K562 (cell line): ENCODE measurements at regions not wholly inside any gene's neighbourhood (a gene's known extent, or its start where the extent isn't known, plus 50 kb on each side); places are given as distances from the start of the nearest gene placed in this dataset.

Source experiments
- CBFA2T3 ChIP-seq: fragments of 450-650 bp; IDR thresholded peaks from 2 replicates; pipeline ENCODE4 v1.6.1; 2017
- FOXJ2 ChIP-seq: fragments of 200-800 bp; sonication (Bioruptor generic); IDR thresholded peaks from 2 replicates; pipeline ENCODE4 v1.6.1; 2016; ENCODE audit warnings: missing genetic modification characterization, missing compliant biosample characterization
- FOXK1 ChIP-seq: sonication (generic); formaldehyde crosslinking; IDR thresholded peaks from 2 replicates; pipeline ENCODE4 v1.8.0; 2022; ENCODE audit warnings: missing genetic modification reagents, mild to moderate bottlenecking, borderline replicate concordance
- KLF13 ChIP-seq: fragments of 450-650 bp; IDR thresholded peaks from 2 replicates; pipeline ENCODE4 v1.6.1; 2016; ENCODE audit warnings: missing genetic modification characterization, low read depth, mild to moderate bottlenecking, missing compliant biosample characterization, moderate library complexity, borderline replicate concordance
- MEF2D ChIP-seq: conservative IDR thresholded peaks from 2 replicates; pipeline ENCODE4 v1.6.1; 2016; ENCODE audit warnings: low read depth, missing genetic modification characterization, missing compliant biosample characterization
- RFX7 ChIP-seq: fragments of 250-450 bp; sonication (Bioruptor Pico); IDR thresholded peaks from 2 replicates; pipeline ENCODE4 v1.5.1; 2021; ENCODE audit warnings: mild to moderate bottlenecking
- TAF7 ChIP-seq: fragments of 450-650 bp; IDR thresholded peaks from 2 replicates; pipeline ENCODE4 v1.6.1; 2016; ENCODE audit warnings: missing genetic modification characterization, missing compliant biosample characterization
- ZBTB17 ChIP-seq: fragments of 450-650 bp; formaldehyde crosslinking; IDR thresholded peaks from 2 replicates; pipeline ENCODE4 v1.4.0; 2020; ENCODE audit warnings: mild to moderate bottlenecking
- ZNF134 ChIP-seq: fragments of 250-450 bp; sonication (Bioruptor Pico); conservative IDR thresholded peaks from 2 replicates; pipeline ENCODE4 v1.4.0; 2020
- ZNF347 ChIP-seq: fragments of 450-650 bp; formaldehyde crosslinking; IDR thresholded peaks from 2 replicates; pipeline ENCODE4 v1.4.0; 2020; ENCODE audit warnings: low read depth, mild to moderate bottlenecking, moderate library complexity
- ZNF436 ChIP-seq: fragments of 250-450, 450-650 bp; sonication (Bioruptor Pico); formaldehyde crosslinking; IDR thresholded peaks from 2 replicates; pipeline ENCODE4 v1.7.0; 2020; ENCODE audit warnings: mild to moderate bottlenecking
- ZNF584 ChIP-seq: fragments of 200-800 bp; sonication (Bioruptor generic); IDR thresholded peaks from 2 replicates; pipeline ENCODE4 v1.6.1; 2016; ENCODE audit warnings: low read depth, mild to moderate bottlenecking, missing genetic modification characterization, missing compliant biosample characterization
- ZNF707 ChIP-seq: fragments of 250-450 bp; sonication (Bioruptor Pico); conservative IDR thresholded peaks from 2 replicates; pipeline ENCODE4 v1.8.0; 2022; ENCODE audit warnings: inconsistent platforms, mild to moderate bottlenecking, moderate library complexity
- TF ChIP-seq, protein P1 (sequence below), 2 experiments: fragments of 250-450 bp in 1 of 2; fragments of 450-650 bp in 1 of 2; sonication (Bioruptor Pico) in 1 of 2; IDR thresholded peaks; 2 replicates each; pipeline versions ENCODE4 v1.6.1 to v1.8.0; 2016 to 2021; ENCODE audit warnings: mild to moderate bottlenecking in 2 of 2, moderate library complexity in 2 of 2, missing compliant biosample characterization in 1 of 2, missing genetic modification characterization in 1 of 2
- TF ChIP-seq, protein P2 (sequence below): fragments of 250-450 bp; sonication (Bioruptor Pico); IDR thresholded peaks from 2 replicates; pipeline ENCODE4 v1.4.0; 2020; ENCODE audit warnings: mild to moderate bottlenecking
- TF ChIP-seq, protein P3 (sequence below): fragments of 250-450 bp; sonication (Bioruptor Pico); IDR thresholded peaks from 2 replicates; pipeline ENCODE4 v1.4.0; 2020; ENCODE audit warnings: mild to moderate bottlenecking, moderate library complexity
- TF ChIP-seq, protein P4 (sequence below): fragments of 450-650 bp; formaldehyde crosslinking; IDR thresholded peaks from 2 replicates; pipeline ENCODE4 v1.4.0; 2022; ENCODE audit warnings: missing genetic modification characterization
- TF ChIP-seq, protein P5 (sequence below): fragments of 450-650 bp; conservative IDR thresholded peaks from 2 replicates; pipeline ENCODE4 v1.6.1; 2016; ENCODE audit warnings: missing genetic modification characterization, low read depth, mild to moderate bottlenecking, control low read depth, missing compliant biosample characterization
- TF ChIP-seq, protein P6 (sequence below): fragments of 250-450 bp; sonication (Bioruptor Pico); IDR thresholded peaks from 2 replicates; pipeline ENCODE4 v1.8.0; 2022; ENCODE audit warnings: inconsistent platforms

DNA sequence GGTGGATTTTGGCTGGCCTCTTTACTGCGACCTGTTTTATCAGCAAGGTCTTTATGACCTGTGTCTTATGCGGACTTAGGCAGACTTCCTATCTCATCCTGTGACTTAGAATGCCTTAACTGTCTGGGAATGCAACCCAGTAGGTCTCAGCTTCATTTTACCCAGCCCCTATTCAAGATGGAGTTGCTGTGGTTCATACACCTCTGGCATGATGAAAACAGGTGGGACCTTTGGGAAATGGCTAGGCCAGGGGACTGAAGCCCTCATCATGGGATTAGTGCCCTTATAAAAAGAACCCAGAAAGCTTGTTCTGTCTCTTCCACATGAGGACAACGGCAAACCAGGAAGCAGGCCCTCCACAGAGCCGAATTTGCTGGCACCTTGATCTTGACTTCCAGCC is 172.1 kb upstream of the MYO3A start (continued):
- TF ChIP-seq, protein P1, sequence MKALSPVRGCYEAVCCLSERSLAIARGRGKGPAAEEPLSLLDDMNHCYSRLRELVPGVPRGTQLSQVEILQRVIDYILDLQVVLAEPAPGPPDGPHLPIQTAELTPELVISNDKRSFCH (CRISPR knock-in tag; IDR thresholded peaks at IDR 0.05), result no peak
- TF ChIP-seq, protein P1 (tag; IDR thresholded peaks at IDR 0.05), result peak; percentile 80
- no peak for TF ChIP-seq ZNF347
- TF ChIP-seq ZNF134 (CRISPR knock-in tag), result 0 out of 2 replicates have a peak, but pooled peaks have one; percentile 32
- peak; percentile 72 for TF ChIP-seq MEF2D (tag)
- TF ChIP-seq, protein P2, sequence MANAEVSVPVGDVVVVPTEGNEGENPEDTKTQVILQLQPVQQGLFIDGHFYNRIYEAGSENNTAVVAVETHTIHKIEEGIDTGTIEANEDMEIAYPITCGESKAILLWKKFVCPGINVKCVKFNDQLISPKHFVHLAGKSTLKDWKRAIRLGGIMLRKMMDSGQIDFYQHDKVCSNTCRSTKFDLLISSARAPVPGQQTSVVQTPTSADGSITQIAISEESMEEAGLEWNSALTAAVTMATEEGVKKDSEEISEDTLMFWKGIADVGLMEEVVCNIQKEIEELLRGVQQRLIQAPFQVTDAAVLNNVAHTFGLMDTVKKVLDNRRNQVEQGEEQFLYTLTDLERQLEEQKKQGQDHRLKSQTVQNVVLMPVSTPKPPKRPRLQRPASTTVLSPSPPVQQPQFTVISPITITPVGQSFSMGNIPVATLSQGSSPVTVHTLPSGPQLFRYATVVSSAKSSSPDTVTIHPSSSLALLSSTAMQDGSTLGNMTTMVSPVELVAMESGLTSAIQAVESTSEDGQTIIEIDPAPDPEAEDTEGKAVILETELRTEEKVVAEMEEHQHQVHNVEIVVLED, result peak; percentile 42; the same call in 1 of the 2 replicates
- TF ChIP-seq ZNF436 (CRISPR knock-in tag), result no peak
- peak; percentile 72 for TF ChIP-seq TAF7 (tag)
- peak; percentile 89 for TF ChIP-seq ZNF584
- TF ChIP-seq FOXJ2 (tag), result no peak
- TF ChIP-seq, protein P3, sequence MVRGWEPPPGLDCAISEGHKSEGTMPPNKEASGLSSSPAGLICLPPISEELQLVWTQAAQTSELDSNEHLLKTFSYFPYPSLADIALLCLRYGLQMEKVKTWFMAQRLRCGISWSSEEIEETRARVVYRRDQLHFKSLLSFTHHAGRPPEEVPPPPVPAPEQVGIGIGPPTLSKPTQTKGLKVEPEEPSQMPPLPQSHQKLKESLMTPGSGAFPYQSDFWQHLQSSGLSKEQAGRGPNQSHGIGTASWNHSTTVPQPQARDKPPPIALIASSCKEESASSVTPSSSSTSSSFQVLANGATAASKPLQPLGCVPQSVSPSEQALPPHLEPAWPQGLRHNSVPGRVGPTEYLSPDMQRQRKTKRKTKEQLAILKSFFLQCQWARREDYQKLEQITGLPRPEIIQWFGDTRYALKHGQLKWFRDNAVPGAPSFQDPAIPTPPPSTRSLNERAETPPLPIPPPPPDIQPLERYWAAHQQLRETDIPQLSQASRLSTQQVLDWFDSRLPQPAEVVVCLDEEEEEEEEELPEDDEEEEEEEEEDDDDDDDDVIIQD (CRISPR knock-in tag), result peak; percentile 87; the same call in 1 of the 2 replicates
- no peak for TF ChIP-seq FOXK1 (CRISPR knock-in tag)
- TF ChIP-seq ZBTB17, result peak; percentile 73
- 0 out of 2 replicates have a peak, but pooled peaks have one; percentile 46 for TF ChIP-seq ZNF707 (CRISPR knock-in tag)
- TF ChIP-seq, protein P4, sequence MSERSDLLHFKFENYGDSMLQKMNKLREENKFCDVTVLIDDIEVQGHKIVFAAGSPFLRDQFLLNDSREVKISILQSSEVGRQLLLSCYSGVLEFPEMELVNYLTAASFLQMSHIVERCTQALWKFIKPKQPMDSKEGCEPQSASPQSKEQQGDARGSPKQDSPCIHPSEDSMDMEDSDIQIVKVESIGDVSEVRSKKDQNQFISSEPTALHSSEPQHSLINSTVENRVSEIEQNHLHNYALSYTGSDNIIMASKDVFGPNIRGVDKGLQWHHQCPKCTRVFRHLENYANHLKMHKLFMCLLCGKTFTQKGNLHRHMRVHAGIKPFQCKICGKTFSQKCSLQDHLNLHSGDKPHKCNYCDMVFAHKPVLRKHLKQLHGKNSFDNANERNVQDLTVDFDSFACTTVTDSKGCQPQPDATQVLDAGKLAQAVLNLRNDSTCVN (CRISPR knock-in tag), result peak; percentile 70; the same call in 1 of the 2 replicates
- TF ChIP-seq, protein P5, sequence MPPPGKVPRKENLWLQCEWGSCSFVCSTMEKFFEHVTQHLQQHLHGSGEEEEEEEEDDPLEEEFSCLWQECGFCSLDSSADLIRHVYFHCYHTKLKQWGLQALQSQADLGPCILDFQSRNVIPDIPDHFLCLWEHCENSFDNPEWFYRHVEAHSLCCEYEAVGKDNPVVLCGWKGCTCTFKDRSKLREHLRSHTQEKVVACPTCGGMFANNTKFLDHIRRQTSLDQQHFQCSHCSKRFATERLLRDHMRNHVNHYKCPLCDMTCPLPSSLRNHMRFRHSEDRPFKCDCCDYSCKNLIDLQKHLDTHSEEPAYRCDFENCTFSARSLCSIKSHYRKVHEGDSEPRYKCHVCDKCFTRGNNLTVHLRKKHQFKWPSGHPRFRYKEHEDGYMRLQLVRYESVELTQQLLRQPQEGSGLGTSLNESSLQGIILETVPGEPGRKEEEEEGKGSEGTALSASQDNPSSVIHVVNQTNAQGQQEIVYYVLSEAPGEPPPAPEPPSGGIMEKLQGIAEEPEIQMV, result peak; percentile 53; the same call in 1 of the 2 replicates
- no peak for TF ChIP-seq CBFA2T3
- no peak for TF ChIP-seq RFX7 (CRISPR knock-in tag)
- TF ChIP-seq, protein P6, sequence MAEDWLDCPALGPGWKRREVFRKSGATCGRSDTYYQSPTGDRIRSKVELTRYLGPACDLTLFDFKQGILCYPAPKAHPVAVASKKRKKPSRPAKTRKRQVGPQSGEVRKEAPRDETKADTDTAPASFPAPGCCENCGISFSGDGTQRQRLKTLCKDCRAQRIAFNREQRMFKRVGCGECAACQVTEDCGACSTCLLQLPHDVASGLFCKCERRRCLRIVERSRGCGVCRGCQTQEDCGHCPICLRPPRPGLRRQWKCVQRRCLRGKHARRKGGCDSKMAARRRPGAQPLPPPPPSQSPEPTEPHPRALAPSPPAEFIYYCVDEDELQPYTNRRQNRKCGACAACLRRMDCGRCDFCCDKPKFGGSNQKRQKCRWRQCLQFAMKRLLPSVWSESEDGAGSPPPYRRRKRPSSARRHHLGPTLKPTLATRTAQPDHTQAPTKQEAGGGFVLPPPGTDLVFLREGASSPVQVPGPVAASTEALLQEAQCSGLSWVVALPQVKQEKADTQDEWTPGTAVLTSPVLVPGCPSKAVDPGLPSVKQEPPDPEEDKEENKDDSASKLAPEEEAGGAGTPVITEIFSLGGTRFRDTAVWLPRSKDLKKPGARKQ (CRISPR knock-in tag), result no peak
- TF ChIP-seq KLF13 (tag), result 0 out of 2 replicates have a peak, but pooled peaks have one; percentile 54
